ENCODE measurements at regions not wholly inside any gene's neighbourhood (a gene's known extent, or its start where the extent isn't known, plus 50 kb on each side); places are given as distances from the start of the nearest gene placed in this dataset.
A peak's percentile ranks its signal among the peaks of the same experiment; 100 is the strongest.

- TF ChIP-seq CTCF (IDR thresholded peaks at IDR 0.05; ENCODE audit: borderline replicate concordance, control extremely low read depth, extremely low read depth, insufficient read depth, missing control alignments) = no peak
- no peak for DNase-seq (ENCODE audit: low spot score)
- in situ Hi-C loops (cut with MboI; ENCODE audit: low sequenced_read_pairs, unreplicated experiment) = loop anchor here (25.0 kb wide), 1 partner anchor 864 kb away; no protein-coding TSS in a partner anchor
These were observed 80.3 kb upstream of the DCLK2 start for GRCh38 chr4:149997881-149998421.

GRCh38 chr4:149999485-150000074 is 78.7 kb upstream of the DCLK2 start:
- peak; percentile 12 for DNase-seq (ENCODE audit: low spot score)
- in situ Hi-C loops (cut with MboI; ENCODE audit: low sequenced_read_pairs, unreplicated experiment) = loop anchor here (10.0 to 25.0 kb wide), 2 partner anchors 215 to 863 kb away; no protein-coding TSS in a partner anchor
- peak; percentile 54 for TF ChIP-seq CTCF (IDR thresholded peaks at IDR 0.05; ENCODE audit: borderline replicate concordance, control extremely low read depth, extremely low read depth, insufficient read depth, missing control alignments)

GRCh38 chr4:150001815-150002214 is 76.4 kb upstream of the DCLK2 start:
- in situ Hi-C loops (cut with MboI; ENCODE audit: low sequenced_read_pairs, unreplicated experiment) = loop anchor here (10.0 kb wide), 1 partner anchor 213 kb away; no protein-coding TSS in a partner anchor
- no peak for DNase-seq (ENCODE audit: low spot score)
- TF ChIP-seq CTCF (IDR thresholded peaks at IDR 0.05; ENCODE audit: borderline replicate concordance, control extremely low read depth, extremely low read depth, insufficient read depth, missing control alignments) = no peak

GRCh38 chr4:150002561-150002960 is 75.7 kb upstream of the DCLK2 start:
- TF ChIP-seq CTCF (IDR thresholded peaks at IDR 0.05; ENCODE audit: borderline replicate concordance, control extremely low read depth, extremely low read depth, insufficient read depth, missing control alignments) = no peak
- in situ Hi-C loops (cut with MboI; ENCODE audit: low sequenced_read_pairs, unreplicated experiment) = loop anchor here (10.0 kb wide), 1 partner anchor 212 kb away; no protein-coding TSS in a partner anchor
- no peak for DNase-seq (ENCODE audit: low spot score)

- no peak for DNase-seq (ENCODE audit: low spot score)
- in situ Hi-C loops (cut with MboI; ENCODE audit: low sequenced_read_pairs, unreplicated experiment) = loop anchor here (10.0 kb wide), 1 partner anchor 210 kb away; no protein-coding TSS in a partner anchor
- TF ChIP-seq CTCF (IDR thresholded peaks at IDR 0.05; ENCODE audit: borderline replicate concordance, control extremely low read depth, extremely low read depth, insufficient read depth, missing control alignments) = no peak
These were observed 73.8 kb upstream of the DCLK2 start for GRCh38 chr4:150004481-150004880.

GRCh38 chr4:150005537-150005936 is 72.7 kb upstream of the DCLK2 start:
- TF ChIP-seq CTCF (IDR thresholded peaks at IDR 0.05; ENCODE audit: borderline replicate concordance, control extremely low read depth, extremely low read depth, insufficient read depth, missing control alignments) = no peak
- DNase-seq (ENCODE audit: low spot score) = no peak
- in situ Hi-C loops (cut with MboI; ENCODE audit: low sequenced_read_pairs, unreplicated experiment) = loop anchor here (10.0 kb wide), 1 partner anchor 209 kb away; no protein-coding TSS in a partner anchor

Measured in GM13976 (cell line).